Ascending aorta (tissue), 2 donors: ENCODE measurements at regions not wholly inside any gene's neighbourhood (a gene's known extent, or its start where the extent isn't known, plus 50 kb on each side); places are given as distances from the start of the nearest gene placed in this dataset.

ENCODE experiments used
- DNase-seq, 2 donors: peaks; one replicate each; pipeline ENCODE4 v3.0.0-alpha.2; 2019; ENCODE audit warnings: low spot score in 2 of 2
- H3K27ac ChIP-seq, 2 donors: fragments of 200-600 bp; sonication (generic); one replicate each; pipeline ENCODE4 v1.5.1; 2016 to 2017; ENCODE audit warnings: mild to moderate bottlenecking in 1 of 2
- H3K27me3 ChIP-seq: fragments of 200-600 bp; sonication (generic); one replicate; pipeline ENCODE4 v1.5.1; 2017
- H3K36me3 ChIP-seq, 2 donors: fragments of 200-600 bp; sonication (generic); one replicate each; pipeline ENCODE4 v1.5.1; 2016
- H3K4me1 ChIP-seq, 2 donors: fragments of 200-600 bp; sonication (generic); one replicate each; pipeline ENCODE4 v1.5.1; 2016 to 2017; ENCODE audit warnings: mild to moderate bottlenecking in 1 of 2
- H3K4me3 ChIP-seq, 2 donors: fragments of 200-600 bp; sonication (generic); one replicate each; pipeline ENCODE4 v1.5.1; 2016 to 2017; ENCODE audit warnings: mild to moderate bottlenecking in 1 of 2
- H3K9me3 ChIP-seq, 2 donors: fragments of 200-600 bp; sonication (generic); one replicate each; pipeline ENCODE4 v1.5.1; 2016
- intact Hi-C: fragments of 100-400 bp; cut with DNase I; formaldehyde crosslinking; loops from one replicate; pipeline ENCODE4 v1.15.1; 2023
- TF ChIP-seq, protein P1 (sequence below), 3 experiments: fragments of 200-600 bp in 2 of 3; fragments of 450-650 bp in 1 of 3; sonication (generic) in 2 of 3; IDR thresholded peaks; one replicate each; pipeline ENCODE4 v1.5.1; 2016 to 2019; ENCODE audit warnings: antibody characterized with exemption in 3 of 3, mild to moderate bottlenecking in 1 of 3, moderate library complexity in 1 of 3

DNA sequence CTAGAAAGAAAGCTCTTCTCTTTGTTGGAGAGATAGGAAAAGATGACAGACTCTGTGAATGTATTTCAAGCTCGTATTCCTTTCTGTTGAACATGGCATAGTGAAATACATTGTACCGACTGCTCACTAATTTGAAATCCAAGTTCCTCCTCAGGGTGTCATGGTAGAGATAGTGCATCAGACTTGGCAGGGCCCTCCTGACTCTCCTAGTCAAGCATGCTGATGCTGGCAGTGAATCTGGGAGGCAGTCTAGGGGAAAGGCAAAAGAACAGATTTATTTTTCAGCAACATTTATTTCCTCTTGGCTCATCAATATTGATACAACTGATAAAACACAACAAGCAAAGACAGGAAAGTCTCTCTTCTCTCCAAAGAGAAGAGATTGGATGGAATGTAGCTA is 356.3 kb upstream of the IRAK1BP1 start:
- TF ChIP-seq, protein P1, sequence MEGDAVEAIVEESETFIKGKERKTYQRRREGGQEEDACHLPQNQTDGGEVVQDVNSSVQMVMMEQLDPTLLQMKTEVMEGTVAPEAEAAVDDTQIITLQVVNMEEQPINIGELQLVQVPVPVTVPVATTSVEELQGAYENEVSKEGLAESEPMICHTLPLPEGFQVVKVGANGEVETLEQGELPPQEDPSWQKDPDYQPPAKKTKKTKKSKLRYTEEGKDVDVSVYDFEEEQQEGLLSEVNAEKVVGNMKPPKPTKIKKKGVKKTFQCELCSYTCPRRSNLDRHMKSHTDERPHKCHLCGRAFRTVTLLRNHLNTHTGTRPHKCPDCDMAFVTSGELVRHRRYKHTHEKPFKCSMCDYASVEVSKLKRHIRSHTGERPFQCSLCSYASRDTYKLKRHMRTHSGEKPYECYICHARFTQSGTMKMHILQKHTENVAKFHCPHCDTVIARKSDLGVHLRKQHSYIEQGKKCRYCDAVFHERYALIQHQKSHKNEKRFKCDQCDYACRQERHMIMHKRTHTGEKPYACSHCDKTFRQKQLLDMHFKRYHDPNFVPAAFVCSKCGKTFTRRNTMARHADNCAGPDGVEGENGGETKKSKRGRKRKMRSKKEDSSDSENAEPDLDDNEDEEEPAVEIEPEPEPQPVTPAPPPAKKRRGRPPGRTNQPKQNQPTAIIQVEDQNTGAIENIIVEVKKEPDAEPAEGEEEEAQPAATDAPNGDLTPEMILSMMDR (IDR thresholded peaks at IDR 0.05): no peak
- H3K27ac ChIP-seq: no peak overlapping the region
- H3K4me1 ChIP-seq: no peaks in the 10 kb centered on the region
- H3K36me3 ChIP-seq: no peaks in the 10 kb centered on the region
- no peak overlapping the region for H3K4me3 ChIP-seq
- H3K9me3 ChIP-seq: no peaks in the 10 kb centered on the region
- H3K27me3 ChIP-seq: no peaks in the 10 kb centered on the region
- no peak for DNase-seq
- intact Hi-C loops: no loop called here

DNA sequence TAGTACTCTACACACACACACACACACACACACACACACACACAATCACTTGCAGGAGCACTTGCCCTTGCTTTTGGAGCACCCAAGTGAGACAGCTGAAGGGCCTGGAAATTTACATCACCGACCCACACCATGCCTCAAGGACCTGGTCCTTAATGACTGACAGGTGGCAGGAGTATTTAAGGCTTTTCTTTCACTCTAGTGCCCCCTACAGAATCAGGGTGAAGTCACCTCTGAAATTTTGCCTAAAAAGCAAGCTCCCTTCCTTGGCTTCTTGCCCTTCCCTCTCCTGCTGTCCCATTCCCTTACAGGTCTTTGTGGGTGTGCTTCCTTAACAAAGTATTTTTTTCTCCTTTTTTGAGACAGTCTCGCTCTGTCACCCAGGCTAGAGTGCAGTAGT is 353.5 kb upstream of the IRAK1BP1 start:
- intact Hi-C loops: no loop called here
- no peaks in the 10 kb centered on the region for H3K36me3 ChIP-seq
- H3K27ac ChIP-seq: no peak overlapping the region
- H3K4me1 ChIP-seq: no peaks in the 10 kb centered on the region
- H3K27me3 ChIP-seq: no peaks in the 10 kb centered on the region
- no peaks in the 10 kb centered on the region for H3K9me3 ChIP-seq
- no peak overlapping the region for H3K4me3 ChIP-seq
- TF ChIP-seq, protein P1 (IDR thresholded peaks at IDR 0.05): no peak
- no peak for DNase-seq

DNA sequence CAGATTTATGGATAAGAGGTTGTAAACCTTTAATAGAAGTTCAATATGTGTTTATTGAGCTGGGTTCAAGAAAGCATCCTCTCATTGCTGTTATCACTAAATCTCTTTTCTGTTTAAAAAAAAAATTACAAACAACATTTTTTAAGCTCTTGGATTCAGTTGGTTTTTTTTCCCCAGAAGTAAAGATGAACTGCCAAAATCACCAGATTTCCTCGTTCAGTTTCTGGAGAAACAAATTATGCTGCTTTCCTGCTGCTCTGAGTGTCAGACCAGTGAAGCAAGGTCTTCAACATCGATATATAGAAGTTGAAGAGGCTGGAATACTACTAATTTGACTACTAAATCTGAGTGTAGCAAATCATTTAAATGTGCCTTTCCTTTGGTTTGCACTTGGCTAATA is 352.1 kb upstream of the IRAK1BP1 start:
- Histone ChIP-seq H3K27me3 (no peaks in the 10 kb centered on the region), H3K36me3 (no peaks in the 10 kb centered on the region), H3K4me1 (no peaks in the 10 kb centered on the region), H3K9me3 (no peaks in the 10 kb centered on the region), H3K27ac (no peak overlapping the region), H3K4me3 (no peak overlapping the region)
- intact Hi-C loops: no loop called here
- TF ChIP-seq, protein P1 (IDR thresholded peaks at IDR 0.05): no peak
- DNase-seq: no peak

DNA sequence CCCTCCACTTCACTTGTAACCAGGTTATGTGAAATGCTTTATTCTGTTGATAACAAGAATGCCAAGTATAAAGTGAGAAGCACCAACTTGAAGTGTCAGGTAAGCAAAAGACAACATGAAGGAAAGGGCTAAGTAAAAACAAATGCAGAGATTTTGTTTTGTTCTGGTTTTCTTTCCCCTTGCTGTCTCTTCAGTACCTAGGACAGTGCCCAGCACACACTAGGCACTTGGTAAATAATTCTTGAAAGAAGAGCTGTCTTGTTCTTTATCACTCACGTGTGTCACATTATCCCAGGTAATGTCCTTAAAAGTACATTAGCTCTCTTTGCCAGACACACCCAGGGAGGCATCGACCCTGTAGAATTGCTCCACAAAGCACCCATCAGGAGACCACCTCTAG is 350.0 kb upstream of the IRAK1BP1 start:
- intact Hi-C loops: no loop called here
- H3K36me3 ChIP-seq: no peaks in the 10 kb centered on the region
- DNase-seq: no peak
- H3K4me1 ChIP-seq: no peaks in the 10 kb centered on the region
- no peaks in the 10 kb centered on the region for H3K27me3 ChIP-seq
- TF ChIP-seq, protein P1 (IDR thresholded peaks at IDR 0.05): no peak
- H3K4me3 ChIP-seq: no peak overlapping the region
- H3K27ac ChIP-seq: no peak overlapping the region
- H3K9me3 ChIP-seq: no peaks in the 10 kb centered on the region

DNA sequence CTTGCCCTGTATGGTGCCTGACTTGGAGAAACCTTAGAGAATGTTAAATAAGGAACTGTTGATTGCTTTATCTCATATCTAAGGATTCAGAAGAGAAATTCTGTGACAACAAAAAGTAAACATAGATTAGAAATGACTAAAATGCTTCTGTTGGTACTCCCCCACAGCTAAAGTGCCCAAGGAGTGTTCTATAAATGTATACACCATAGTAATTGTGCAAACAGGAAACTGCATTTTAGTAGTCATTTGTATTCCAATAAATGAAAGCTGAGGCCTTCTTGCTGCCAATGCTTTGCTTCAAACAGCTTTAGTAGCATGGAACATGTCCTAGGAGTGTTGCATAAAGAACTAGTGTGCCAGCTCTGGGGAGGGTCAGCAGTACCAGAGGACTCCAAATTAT is 343.7 kb upstream of the IRAK1BP1 start:
- TF ChIP-seq, protein P1 (IDR thresholded peaks at IDR 0.05): no peak
- intact Hi-C loops: no loop called here
- H3K4me3 ChIP-seq: no peak overlapping the region
- no peaks in the 10 kb centered on the region for H3K4me1 ChIP-seq
- no peaks in the 10 kb centered on the region for H3K36me3 ChIP-seq
- H3K9me3 ChIP-seq: no peaks in the 10 kb centered on the region
- H3K27me3 ChIP-seq: no peaks in the 10 kb centered on the region
- H3K27ac ChIP-seq: no peak overlapping the region
- DNase-seq: no peak

DNA sequence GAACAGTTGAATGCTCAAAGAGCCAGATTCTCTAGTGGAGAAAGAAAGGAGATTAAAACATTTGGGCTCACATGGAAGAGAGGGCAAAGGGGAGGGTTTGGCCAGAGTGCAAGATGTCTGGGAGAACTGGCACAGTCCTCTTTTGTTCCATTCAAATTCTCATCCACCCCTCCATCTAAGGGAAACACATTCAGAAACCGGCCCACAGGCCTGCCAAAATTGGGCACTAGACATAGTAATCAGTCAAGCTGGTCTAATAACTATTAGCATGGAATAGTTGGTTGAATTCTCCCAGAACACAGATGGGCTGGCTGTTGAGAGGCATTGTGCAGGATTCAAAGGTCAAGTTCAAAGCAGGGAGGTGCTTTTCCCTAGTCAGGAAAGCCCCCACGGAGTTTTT is 341.4 kb upstream of the IRAK1BP1 start:
- intact Hi-C loops: no loop called here
- peak overlapping the region; percentile 22 to 33 for H3K27ac ChIP-seq
- H3K4me3 ChIP-seq: no peak overlapping the region
- no peaks in the 10 kb centered on the region for H3K9me3 ChIP-seq
- no peak for DNase-seq
- no peaks in the 10 kb centered on the region for H3K4me1 ChIP-seq
- H3K27me3 ChIP-seq: no peaks in the 10 kb centered on the region
- no peaks in the 10 kb centered on the region for H3K36me3 ChIP-seq
- TF ChIP-seq, protein P1 (IDR thresholded peaks at IDR 0.05): no peak
